Activated CD8-positive, alpha-beta T cell treated with anti-CD3 and anti-CD28 coated beads for 36 hours (primary cell): ENCODE measurements at regions not wholly inside any gene's neighbourhood (a gene's known extent, or its start where the extent isn't known, plus 50 kb on each side); places are given as distances from the start of the nearest gene placed in this dataset.

Experiments used
- ATAC-seq: fragments of 200-7000 bp; cut with Tn5 transposase; one replicate; pipeline ENCODE4 v1.10.0; 2021; ENCODE audit warnings: mild to moderate bottlenecking, moderate library complexity
- CTCF ChIA-PET: fragments of 350-600 bp; sonication (Branson Sonifier 250); formaldehyde crosslinking; loops from one replicate; lab custom pipeline; 2021; ENCODE audit warnings: antibody characterized with exemption; lab: Charles Lee
- POLR2A ChIA-PET: fragments of 350-600 bp; sonication (Branson Sonifier 250); formaldehyde crosslinking; loops from one replicate; lab custom pipeline; 2021; ENCODE audit warnings: antibody characterized with exemption; lab: Charles Lee
- DNase-seq: peaks from one replicate; pipeline ENCODE4 v3.0.0-alpha.2; 2020
- H3K27ac Mint-ChIP-seq: one replicate; pipeline ENCODE4 v1.8.0; 2021; ENCODE audit warnings: mild to moderate bottlenecking, mixed read lengths
- H3K27me3 Mint-ChIP-seq: one replicate; pipeline ENCODE4 v1.8.0; 2021; ENCODE audit warnings: mixed read lengths
- H3K36me3 Mint-ChIP-seq: one replicate; pipeline ENCODE4 v1.8.0; 2021; ENCODE audit warnings: low read depth, mixed read lengths
- H3K4me1 Mint-ChIP-seq: one replicate; pipeline ENCODE4 v1.8.0; 2021; ENCODE audit warnings: low read depth, mixed read lengths
- H3K4me3 Mint-ChIP-seq: one replicate; pipeline ENCODE4 v1.8.0; 2021; ENCODE audit warnings: mild to moderate bottlenecking, moderate library complexity, mixed read lengths
- H3K9me3 Mint-ChIP-seq: one replicate; pipeline ENCODE4 v1.8.0; 2021; ENCODE audit warnings: mixed read lengths
- CTCF ChIP-seq: fragments of 200-600 bp; IDR thresholded peaks from one replicate; pipeline ENCODE4 v1.8.0; 2022; ENCODE audit warnings: antibody characterized with exemption, mild to moderate bottlenecking
- intact Hi-C: fragments of 100-400 bp; cut with micrococcal nuclease; formaldehyde crosslinking; loops from one replicate; pipeline ENCODE4 v1.10.0; 2022

DNA sequence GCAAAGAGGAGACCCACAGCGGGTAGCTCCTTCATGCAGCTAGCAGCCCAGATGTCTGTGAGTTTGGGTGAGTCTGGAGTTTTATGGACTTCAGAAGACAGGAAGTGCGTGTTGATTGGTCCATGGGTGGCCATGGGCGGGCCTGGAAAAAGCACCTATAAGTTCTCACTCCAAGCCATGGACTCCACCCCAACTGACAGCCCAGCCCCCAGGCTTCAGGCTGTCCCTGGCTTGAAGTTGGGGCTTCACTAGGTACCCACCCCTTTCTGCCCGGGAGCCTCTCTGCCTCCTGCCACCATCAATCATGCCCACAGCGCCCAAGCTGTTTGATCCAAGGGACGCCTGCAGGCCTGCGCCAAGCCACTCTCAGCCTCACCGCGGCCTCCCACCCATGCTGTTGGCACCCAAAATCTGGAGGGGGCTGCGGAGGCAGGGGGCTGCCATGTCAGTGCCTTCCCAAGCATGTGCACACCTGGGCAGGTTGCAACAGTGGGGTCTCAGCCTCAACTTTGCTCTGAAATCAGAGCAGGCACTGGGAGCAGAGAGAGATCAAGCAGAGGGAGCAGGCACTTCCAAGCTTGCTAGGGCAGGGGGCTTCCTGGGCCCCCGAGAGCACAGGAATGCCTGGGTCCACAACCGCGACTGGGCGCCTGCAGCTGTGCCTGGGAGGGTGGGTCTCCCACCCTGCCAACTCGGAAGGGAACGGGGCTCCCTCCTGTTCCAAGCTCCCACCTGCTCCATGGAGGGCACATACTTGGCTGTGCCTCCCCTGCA lies 1503.7 kb downstream of the CDH11 start:
- H3K27me3 Mint-ChIP-seq: no peaks in the 10 kb centered on the region
- DNase-seq: no peak
- ChIA-PET CTCF (no interaction called here), POLR2A (no interaction called here)
- ATAC-seq: no peak
- H3K36me3 Mint-ChIP-seq: no peaks in the 10 kb centered on the region
- intact Hi-C loops: no loop called here
- no peaks in the 10 kb centered on the region for H3K4me1 Mint-ChIP-seq
- TF ChIP-seq CTCF: no peak
- no peak overlapping the region for H3K4me3 Mint-ChIP-seq
- no peak overlapping the region for H3K27ac Mint-ChIP-seq
- peaks cover 9% of the 10 kb centered on the region for H3K9me3 Mint-ChIP-seq

DNA sequence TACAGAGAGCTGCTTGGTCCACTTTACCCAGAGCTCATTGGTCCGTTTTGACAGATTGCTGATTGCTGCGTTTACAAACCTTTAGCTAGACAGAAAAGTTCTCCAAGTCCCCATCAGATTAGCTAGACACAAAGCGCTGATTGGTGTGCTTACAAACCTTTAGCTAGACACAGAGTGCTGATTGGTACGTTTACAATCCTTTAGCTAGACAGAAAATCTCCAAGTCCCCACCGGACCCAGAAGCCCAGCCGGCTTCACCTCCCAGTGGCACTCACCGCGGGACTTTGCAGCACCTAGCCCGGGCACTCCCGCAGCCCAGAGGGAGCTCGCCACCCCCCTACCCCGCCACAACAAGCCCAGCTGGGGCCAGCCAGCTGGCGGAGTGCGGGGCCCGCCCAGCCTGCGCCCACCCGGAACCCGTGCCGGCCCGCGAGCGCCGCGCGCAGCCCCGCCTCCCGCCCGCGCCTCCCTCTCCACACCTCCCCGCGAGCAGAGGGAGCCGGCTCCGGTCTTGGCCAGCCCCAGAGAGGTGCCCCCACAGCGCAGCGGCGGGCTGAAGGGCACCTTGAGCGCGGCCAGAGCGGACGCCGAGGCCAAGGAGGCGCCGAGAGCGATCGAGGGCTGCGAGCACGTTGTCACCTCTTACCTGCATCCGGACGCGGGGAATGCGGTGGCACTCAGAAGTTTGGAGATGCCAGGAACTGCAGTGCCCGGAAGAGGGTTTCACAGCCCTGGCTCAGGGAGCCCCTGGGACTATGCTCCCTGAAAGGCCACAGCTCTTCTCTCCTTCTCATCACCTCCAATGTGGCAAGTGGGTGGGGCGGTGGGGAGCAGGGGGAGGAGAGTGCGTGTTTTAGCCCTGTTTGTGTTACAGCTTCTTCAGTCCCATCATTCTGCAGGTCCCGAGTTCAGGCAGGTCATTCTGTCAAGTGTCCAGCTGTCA lies 1504.5 kb downstream of the CDH11 start:
- H3K9me3 Mint-ChIP-seq: peaks cover 15% of the 10 kb centered on the region
- intact Hi-C loops: no loop called here
- ATAC-seq (no peak), DNase-seq (no peak)
- no peak overlapping the region for H3K27ac Mint-ChIP-seq
- CTCF ChIA-PET: no interaction called here
- H3K4me1 Mint-ChIP-seq: no peaks in the 10 kb centered on the region
- no peaks in the 10 kb centered on the region for H3K27me3 Mint-ChIP-seq
- POLR2A ChIA-PET: no interaction called here
- no peaks in the 10 kb centered on the region for H3K36me3 Mint-ChIP-seq
- TF ChIP-seq CTCF: no peak
- H3K4me3 Mint-ChIP-seq: no peak overlapping the region

DNA sequence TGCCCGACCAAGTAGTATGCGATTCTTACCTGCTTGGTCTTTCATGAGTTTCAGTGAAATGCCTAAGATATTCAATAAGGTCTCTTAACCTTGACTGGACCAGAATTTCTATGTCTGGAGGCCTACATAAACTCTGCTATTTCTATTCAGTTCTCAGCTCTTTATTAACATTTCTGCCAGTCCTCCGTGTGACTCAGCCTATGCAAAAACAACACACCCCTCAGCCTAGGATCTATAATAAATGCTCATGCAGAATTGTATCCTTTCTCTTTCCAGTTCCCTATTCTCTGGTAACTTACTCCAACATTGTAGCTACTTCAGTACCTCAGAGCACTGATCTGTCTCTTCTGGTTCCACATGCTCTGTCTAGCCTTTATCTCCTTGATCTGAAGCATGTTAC lies 1507.4 kb downstream of the CDH11 start:
- H3K36me3 Mint-ChIP-seq: no peaks in the 10 kb centered on the region
- ATAC-seq (no peak), DNase-seq (no peak)
- intact Hi-C loops: no loop called here
- H3K4me3 Mint-ChIP-seq: no peak overlapping the region
- no peak for TF ChIP-seq CTCF
- H3K27me3 Mint-ChIP-seq: no peaks in the 10 kb centered on the region
- H3K9me3 Mint-ChIP-seq: peaks cover 22% of the 10 kb centered on the region
- H3K27ac Mint-ChIP-seq: no peak overlapping the region
- ChIA-PET POLR2A (no interaction called here), CTCF (no interaction called here)
- H3K4me1 Mint-ChIP-seq: no peaks in the 10 kb centered on the region

GRCh38 chr16:63613701-63614100 lies 1508.2 kb downstream of the CDH11 start:
- no peak overlapping the region for H3K4me3 Mint-ChIP-seq
- H3K27ac Mint-ChIP-seq: no peak overlapping the region
- CTCF ChIA-PET: no interaction called here
- POLR2A ChIA-PET: no interaction called here
- peaks cover 25% of the 10 kb centered on the region for H3K9me3 Mint-ChIP-seq
- ATAC-seq (no peak), DNase-seq (no peak)
- no peaks in the 10 kb centered on the region for H3K36me3 Mint-ChIP-seq
- H3K27me3 Mint-ChIP-seq: no peaks in the 10 kb centered on the region
- intact Hi-C loops: no loop called here
- TF ChIP-seq CTCF: no peak
- no peaks in the 10 kb centered on the region for H3K4me1 Mint-ChIP-seq
